AG09309 (cell line): ENCODE measurements at regions not wholly inside any gene's neighbourhood (a gene's known extent, or its start where the extent isn't known, plus 50 kb on each side); places are given as distances from the start of the nearest gene placed in this dataset.

Experiments
- DNase-seq: peaks from one replicate; pipeline ENCODE4 v3.0.0-alpha.2; 2010; ENCODE audit warnings: low read depth
- H3K4me3 ChIP-seq: 2 replicates; pipeline ENCODE4 v1.5.1; 2011; ENCODE audit warnings: mild to moderate bottlenecking, low read depth, low read length, moderate library complexity; ENCODE audit not compliant: control insufficient read depth
- TF ChIP-seq, protein P1 (sequence below): IDR thresholded peaks from 2 replicates; pipeline ENCODE4 v1.5.1; 2011; ENCODE audit warnings: mild to moderate bottlenecking, low read depth, low read length, inconsistent platforms; ENCODE audit not compliant: insufficient read depth, control insufficient read depth; ENCODE audit errors: missing control alignments

DNA sequence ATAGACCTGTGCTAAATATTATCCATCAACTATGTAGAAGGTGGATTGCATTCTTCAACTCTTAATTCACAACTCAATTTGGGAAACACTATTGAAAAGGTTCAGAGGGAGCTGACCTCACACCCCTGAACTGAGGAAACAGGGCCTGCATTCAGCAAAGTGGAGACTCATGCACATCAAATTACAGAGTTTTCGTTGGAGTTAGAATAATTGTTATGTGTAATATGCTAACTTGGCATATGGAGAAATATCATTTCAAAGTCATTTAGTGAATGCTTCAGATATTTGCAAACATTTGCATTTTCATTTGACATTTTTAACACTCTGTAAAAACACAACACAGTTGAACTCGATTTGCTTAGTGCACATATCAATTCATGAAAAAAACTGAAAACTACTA lies 1102.8 kb upstream of the INTU start:
- TF ChIP-seq, protein P1, sequence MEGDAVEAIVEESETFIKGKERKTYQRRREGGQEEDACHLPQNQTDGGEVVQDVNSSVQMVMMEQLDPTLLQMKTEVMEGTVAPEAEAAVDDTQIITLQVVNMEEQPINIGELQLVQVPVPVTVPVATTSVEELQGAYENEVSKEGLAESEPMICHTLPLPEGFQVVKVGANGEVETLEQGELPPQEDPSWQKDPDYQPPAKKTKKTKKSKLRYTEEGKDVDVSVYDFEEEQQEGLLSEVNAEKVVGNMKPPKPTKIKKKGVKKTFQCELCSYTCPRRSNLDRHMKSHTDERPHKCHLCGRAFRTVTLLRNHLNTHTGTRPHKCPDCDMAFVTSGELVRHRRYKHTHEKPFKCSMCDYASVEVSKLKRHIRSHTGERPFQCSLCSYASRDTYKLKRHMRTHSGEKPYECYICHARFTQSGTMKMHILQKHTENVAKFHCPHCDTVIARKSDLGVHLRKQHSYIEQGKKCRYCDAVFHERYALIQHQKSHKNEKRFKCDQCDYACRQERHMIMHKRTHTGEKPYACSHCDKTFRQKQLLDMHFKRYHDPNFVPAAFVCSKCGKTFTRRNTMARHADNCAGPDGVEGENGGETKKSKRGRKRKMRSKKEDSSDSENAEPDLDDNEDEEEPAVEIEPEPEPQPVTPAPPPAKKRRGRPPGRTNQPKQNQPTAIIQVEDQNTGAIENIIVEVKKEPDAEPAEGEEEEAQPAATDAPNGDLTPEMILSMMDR, result no peak
- no peak for DNase-seq
- H3K4me3 ChIP-seq, result no peak overlapping the region

DNA sequence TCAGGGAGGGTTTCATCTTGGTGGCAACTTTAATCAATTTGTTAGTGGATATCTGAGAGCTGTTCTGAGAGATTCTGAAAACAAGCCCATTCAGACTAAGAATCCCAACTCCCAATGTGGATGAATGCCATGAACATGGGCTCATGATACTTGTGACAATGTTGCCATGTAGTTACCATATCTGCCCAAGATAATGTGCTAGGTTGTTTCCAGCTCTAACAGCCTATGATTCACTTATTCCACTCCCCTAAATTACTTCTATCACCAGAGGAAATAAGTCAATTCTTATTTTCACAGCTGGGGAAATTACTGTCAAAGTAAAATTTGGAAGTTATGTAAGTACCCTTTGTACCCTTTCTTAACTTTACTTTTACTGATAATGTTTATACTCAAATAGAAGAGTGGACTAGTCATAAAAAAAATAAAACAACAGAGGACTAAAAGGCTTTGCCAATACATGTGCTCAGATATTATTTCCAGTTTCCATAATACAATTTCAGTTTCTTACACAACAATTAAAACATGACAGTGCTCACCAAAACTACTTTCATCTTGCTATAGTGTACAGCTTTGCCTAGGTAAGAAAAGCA lies 1101.7 kb upstream of the INTU start:
- no peak overlapping the region for H3K4me3 ChIP-seq
- DNase-seq, result no peak
- TF ChIP-seq, protein P1, result no peak

DNA sequence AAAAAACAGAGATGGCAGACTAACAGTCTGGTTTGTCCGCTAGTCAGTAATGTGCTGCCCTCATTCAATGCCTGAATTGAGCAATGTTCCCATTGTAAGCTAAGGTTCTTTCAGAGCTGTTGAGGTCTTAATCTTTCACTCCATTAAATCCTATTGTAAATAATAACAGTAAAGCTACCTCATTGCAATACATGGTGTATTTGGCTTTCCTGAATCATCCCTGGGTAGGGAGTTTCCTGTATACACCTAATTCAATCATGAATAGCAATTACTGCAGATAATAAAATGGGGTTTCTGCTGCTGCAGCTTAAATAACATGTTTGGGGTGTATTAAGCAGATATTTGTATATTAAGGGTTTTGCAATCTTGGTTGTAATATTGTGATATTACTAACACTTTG lies 1100.2 kb upstream of the INTU start:
- TF ChIP-seq, protein P1, result no peak
- DNase-seq, result no peak

DNA sequence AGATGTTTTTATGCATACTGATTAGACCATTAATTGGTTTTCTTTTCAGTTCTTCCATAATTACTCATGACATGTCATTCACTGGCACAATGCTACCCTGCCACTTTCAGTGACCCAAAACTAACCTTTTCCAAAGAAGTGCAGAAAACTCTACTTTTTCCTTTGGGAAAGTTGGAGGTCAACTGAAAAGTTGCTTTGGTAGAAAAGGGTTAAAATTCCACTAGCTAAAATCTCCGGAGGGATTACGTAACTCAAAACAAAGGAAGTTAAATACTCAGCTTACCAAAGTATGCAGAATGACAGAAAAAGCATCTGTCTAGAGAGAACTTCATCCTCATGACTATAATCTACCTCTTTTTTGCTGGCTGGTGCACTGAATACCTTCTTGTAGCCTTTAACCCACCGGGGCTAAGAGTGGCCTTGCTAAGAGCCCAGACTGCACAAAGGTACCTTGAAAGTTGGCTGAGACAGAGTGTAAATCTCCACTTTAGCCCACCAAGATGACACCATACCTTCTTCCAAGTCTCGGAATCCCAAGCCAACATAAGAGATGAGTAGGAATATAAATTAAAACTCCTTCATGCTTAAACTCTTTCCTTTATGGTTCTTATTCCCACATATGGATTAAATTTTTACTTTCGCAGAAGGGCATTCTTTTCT lies 1099.5 kb upstream of the INTU start:
- DNase-seq, result no peak
- TF ChIP-seq, protein P1, result no peak
- H3K4me3 ChIP-seq, result no peak overlapping the region

More for the DNA sequence above, 1100.2 kb upstream of the INTU start:
- H3K4me3 ChIP-seq, result no peak overlapping the region

DNA sequence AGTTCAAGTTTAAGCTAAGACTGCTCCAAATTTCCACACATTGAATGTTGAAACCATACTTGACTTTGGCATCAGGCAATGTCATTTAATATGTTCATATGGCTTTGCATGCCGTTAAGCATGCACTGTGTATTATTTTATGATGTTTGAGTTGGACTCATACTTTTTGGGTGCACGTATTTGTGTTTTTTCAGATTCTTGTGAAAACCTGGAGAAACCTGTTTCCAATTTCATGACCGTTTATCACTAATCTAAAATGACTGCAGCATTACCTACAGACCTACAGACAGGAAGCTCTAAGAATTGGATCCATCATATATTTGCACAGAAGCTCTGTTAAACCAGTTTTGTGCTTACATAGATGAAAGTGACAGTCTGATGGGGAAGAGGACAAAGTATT lies 1093.0 kb upstream of the INTU start:
- TF ChIP-seq, protein P1, result no peak
- H3K4me3 ChIP-seq, result no peak overlapping the region
- DNase-seq, result no peak

DNA sequence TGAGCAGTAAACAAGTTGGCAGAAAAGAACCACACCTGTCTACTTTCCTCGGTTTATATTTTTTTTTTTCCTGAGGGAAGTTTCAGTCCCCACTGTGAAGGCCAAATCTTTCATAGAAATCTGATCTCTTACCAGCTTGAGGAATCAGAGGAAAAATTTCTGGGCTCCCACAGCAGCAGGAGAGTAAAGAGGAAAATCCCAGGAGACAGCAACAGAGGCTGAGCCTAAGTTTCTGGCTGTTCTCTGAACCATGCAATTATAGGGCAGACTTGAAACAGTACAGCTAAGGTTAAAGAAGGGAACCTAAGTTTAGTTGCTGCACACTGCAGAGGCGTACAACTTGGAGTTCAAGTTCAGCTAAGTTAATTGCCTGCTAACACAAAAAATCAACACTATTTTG lies 1090.9 kb upstream of the INTU start:
- TF ChIP-seq, protein P1, result no peak
- no peak overlapping the region for H3K4me3 ChIP-seq
- no peak for DNase-seq
